Hepatocyte (in vitro differentiated cells): ENCODE measurements at regions not wholly inside any gene's neighbourhood (a gene's known extent, or its start where the extent isn't known, plus 50 kb on each side); places are given as distances from the start of the nearest gene placed in this dataset.

ENCODE experiments used
- DNase-seq: peaks from one replicate; pipeline ENCODE4 v3.0.0-alpha.2; 2016; ENCODE audit warnings: low spot score
- H2AFZ ChIP-seq: fragments of 200-600 bp; sonication (generic); 2 replicates; pipeline ENCODE4 v1.6.0; 2016; ENCODE audit warnings: antibody characterized with exemption, mild to moderate bottlenecking
- H3K27ac ChIP-seq: fragments of 200-600 bp; sonication (generic); 2 replicates; pipeline ENCODE4 v1.5.1; 2016; ENCODE audit warnings: mild to moderate bottlenecking
- H3K27me3 ChIP-seq: fragments of 200-600 bp; sonication (generic); 2 replicates; pipeline ENCODE4 v1.6.1; 2016
- H3K36me3 ChIP-seq: fragments of 200-600 bp; sonication (generic); replicated peaks from 2 replicates; pipeline ENCODE4 v1.5.1; 2016; ENCODE audit warnings: low read depth; ENCODE audit not compliant: insufficient read depth
- H3K4me1 ChIP-seq: fragments of 200-600 bp; sonication (generic); 2 replicates; pipeline ENCODE4 v1.5.1; 2016; ENCODE audit warnings: mild to moderate bottlenecking, moderate library complexity; ENCODE audit not compliant: insufficient read depth
- H3K4me2 ChIP-seq: fragments of 200-600 bp; sonication (generic); 2 replicates; pipeline ENCODE4 v1.6.0; 2016
- H3K4me3 ChIP-seq: fragments of 200-600 bp; sonication (generic); 2 replicates; pipeline ENCODE4 v1.5.1; 2016; ENCODE audit warnings: mild to moderate bottlenecking
- H3K79me2 ChIP-seq: fragments of 200-600 bp; sonication (generic); 2 replicates; pipeline ENCODE4 v1.6.0; 2017; ENCODE audit warnings: mild to moderate bottlenecking
- H3K9me2 ChIP-seq: fragments of 200-600 bp; sonication (generic); replicated peaks from 2 replicates; pipeline ENCODE4 v1.6.0; 2017; ENCODE audit warnings: mild to moderate bottlenecking; ENCODE audit not compliant: insufficient read depth
- H3K9me3 ChIP-seq: fragments of 200-600 bp; sonication (generic); 2 replicates; pipeline ENCODE4 v1.5.1; 2016; ENCODE audit warnings: low read depth, mild to moderate bottlenecking
- H4K20me1 ChIP-seq: fragments of 200-600 bp; sonication (generic); 2 replicates; pipeline ENCODE4 v1.6.0; 2016; ENCODE audit warnings: mild to moderate bottlenecking; ENCODE audit not compliant: insufficient read depth, poor library complexity, severe bottlenecking
- CTCF ChIP-seq: fragments of 200-600 bp; sonication (generic); IDR thresholded peaks from 2 replicates; pipeline ENCODE4 v1.5.1; 2016; ENCODE audit warnings: antibody characterized with exemption, mild to moderate bottlenecking; ENCODE audit not compliant: poor library complexity
- EZH2 ChIP-seq: fragments of 200-600 bp; sonication (generic); IDR thresholded peaks from 2 replicates; pipeline ENCODE4 v1.6.1; 2016; ENCODE audit warnings: antibody characterized with exemption, mild to moderate bottlenecking, borderline replicate concordance
- EZH2phosphoT487 ChIP-seq: fragments of 200-600 bp; sonication (generic); IDR thresholded peaks from one replicate; pipeline ENCODE4 v1.6.1; 2018; ENCODE audit warnings: antibody characterized with exemption, mild to moderate bottlenecking, low read depth, moderate library complexity; ENCODE audit not compliant: unreplicated experiment, severe bottlenecking
- WGBS: methylation state at CpG from one replicate; pipeline ENCODE4 v1.1.6; 2016; ENCODE audit warnings: low lambda C conversion rate; ENCODE audit errors: missing lambda C conversion rate; 5-methylcytosine and 5-hydroxymethylcytosine counted together

- no peak for TF ChIP-seq EZH2phosphoT487
- no peak for TF ChIP-seq CTCF
- TF ChIP-seq EZH2: no peak
- Histone ChIP-seq H3K4me3 (no peak overlapping the region), H3K79me2 (no peaks in the 10 kb centered on the region), H3K27ac (no peak overlapping the region), H3K9me2 (no peaks in the 10 kb centered on the region), H3K36me3 (no peaks in the 10 kb centered on the region), H3K27me3 (no peaks in the 10 kb centered on the region), H3K4me1 (no peaks in the 10 kb centered on the region), H3K4me2 (no peak overlapping the region), H4K20me1 (no peaks in the 10 kb centered on the region), H2AFZ (no peak overlapping the region), H3K9me3 (peaks cover 7% of the 10 kb centered on the region)
- no peak for DNase-seq
- 70% methylated on average over 1 of the region's 1 CpG for WGBS
Observed at GRCh38 chr2:106009096-106009495, 185.0 kb downstream of the UXS1 start.

GRCh38 chr2:106004851-106005250 is 189.2 kb downstream of the UXS1 start:
- no peaks in the 10 kb centered on the region for H3K27me3 ChIP-seq
- no peaks in the 10 kb centered on the region for H3K9me2 ChIP-seq
- H3K9me3 ChIP-seq: peaks cover 11% of the 10 kb centered on the region
- TF ChIP-seq EZH2phosphoT487 (no peak), EZH2 (no peak), CTCF (no peak)
- H3K79me2 ChIP-seq: no peaks in the 10 kb centered on the region
- no peaks in the 10 kb centered on the region for H3K4me1 ChIP-seq
- WGBS: 100% methylated on average over 1 of the region's 1 CpG
- no peak overlapping the region for H3K4me2 ChIP-seq
- no peaks in the 10 kb centered on the region for H4K20me1 ChIP-seq
- H3K36me3 ChIP-seq: no peaks in the 10 kb centered on the region
- DNase-seq: no peak
- H2AFZ ChIP-seq: no peak overlapping the region
- H3K27ac ChIP-seq: no peak overlapping the region
- no peak overlapping the region for H3K4me3 ChIP-seq

GRCh38 chr2:105999211-105999989 is 194.7 kb downstream of the UXS1 start:
- TF ChIP-seq EZH2 (no peak), CTCF (no peak), EZH2phosphoT487 (no peak)
- WGBS: 80% methylated on average over 6 of the region's 6 CpGs
- H3K36me3 ChIP-seq: no peaks in the 10 kb centered on the region
- no peak overlapping the region for H2AFZ ChIP-seq
- DNase-seq: no peak
- no peaks in the 10 kb centered on the region for H3K4me1 ChIP-seq
- H3K4me3 ChIP-seq: no peak overlapping the region
- H3K79me2 ChIP-seq: no peaks in the 10 kb centered on the region
- no peak overlapping the region for H3K4me2 ChIP-seq
- no peaks in the 10 kb centered on the region for H3K9me2 ChIP-seq
- no peaks in the 10 kb centered on the region for H3K27me3 ChIP-seq
- H3K27ac ChIP-seq: no peak overlapping the region
- H3K9me3 ChIP-seq: peaks cover 16% of the 10 kb centered on the region
- no peaks in the 10 kb centered on the region for H4K20me1 ChIP-seq
